ENCODE measurements at regions not wholly inside any gene's neighbourhood (a gene's known extent, or its start where the extent isn't known, plus 50 kb on each side); places are given as distances from the start of the nearest gene placed in this dataset.

GRCh38 chr4:66298569-66298968, 628.3 kb upstream of the EPHA5 start:
- TF ChIP-seq POLR2AphosphoS5 (IDR thresholded peaks at IDR 0.05) (no peak), CTCF (IDR thresholded peaks at IDR 0.05) (no peak), POLR2A (IDR thresholded peaks at IDR 0.05; ENCODE audit: low read depth) (no peak), EP300 (IDR thresholded peaks at IDR 0.05) (no peak)

Data from esophagus muscularis mucosa (tissue), 4 donors.